HG03442 (cell line): ENCODE measurements at regions not wholly inside any gene's neighbourhood (a gene's known extent, or its start where the extent isn't known, plus 50 kb on each side); places are given as distances from the start of the nearest gene placed in this dataset.

Experiments used
- ATAC-seq: cut with Tn5 transposase; IDR thresholded peaks from one replicate; pipeline ENCODE4 v1.9.1; 2021; ENCODE audit warnings: mild to moderate bottlenecking, moderate library complexity; ENCODE audit not compliant: unreplicated experiment

GRCh38 chr6:142676027-142676443 is 268.9 kb downstream of the HIVEP2 start:
- ATAC-seq, result no peak

- no peak for ATAC-seq
These were observed 268.3 kb downstream of the HIVEP2 start for GRCh38 chr6:142676647-142677192.

DNA sequence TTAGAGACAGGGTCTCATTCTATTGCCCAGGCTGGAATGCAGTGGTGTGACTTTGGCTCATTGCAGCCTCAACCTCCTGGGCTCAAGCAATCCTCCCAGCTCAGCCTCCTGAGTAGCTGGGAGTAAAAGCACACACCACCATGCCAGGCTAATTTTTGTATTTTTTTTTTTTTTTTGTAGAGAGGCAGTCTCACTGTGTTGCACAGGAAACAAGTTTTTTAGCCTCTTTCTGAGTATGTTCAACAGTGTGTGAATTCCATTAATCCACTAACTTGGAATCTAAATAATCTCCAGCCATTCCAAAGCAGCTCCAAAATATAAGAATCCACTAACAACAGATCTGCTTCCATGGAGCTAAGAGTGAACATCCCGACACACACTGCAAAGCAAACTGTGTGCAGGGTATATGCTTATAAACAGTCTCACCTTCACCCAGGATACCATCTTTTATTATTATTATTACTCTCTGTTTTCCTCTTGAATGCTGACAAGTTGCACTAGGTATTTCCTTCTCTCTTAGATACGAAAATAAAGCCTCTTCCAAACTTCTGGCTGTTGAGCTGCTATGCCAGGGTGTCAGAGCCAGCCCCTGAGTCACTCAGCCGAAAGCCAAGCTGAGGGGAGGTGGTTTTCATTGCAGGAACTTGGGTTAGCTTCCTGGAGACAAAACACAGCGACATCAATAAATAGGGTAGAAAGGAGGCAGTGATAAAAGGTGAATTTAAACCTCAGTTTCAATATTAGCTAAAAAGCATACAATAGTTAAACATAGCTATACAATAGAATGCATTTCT is 264.9 kb downstream of the HIVEP2 start:
- ATAC-seq, result no peak

DNA sequence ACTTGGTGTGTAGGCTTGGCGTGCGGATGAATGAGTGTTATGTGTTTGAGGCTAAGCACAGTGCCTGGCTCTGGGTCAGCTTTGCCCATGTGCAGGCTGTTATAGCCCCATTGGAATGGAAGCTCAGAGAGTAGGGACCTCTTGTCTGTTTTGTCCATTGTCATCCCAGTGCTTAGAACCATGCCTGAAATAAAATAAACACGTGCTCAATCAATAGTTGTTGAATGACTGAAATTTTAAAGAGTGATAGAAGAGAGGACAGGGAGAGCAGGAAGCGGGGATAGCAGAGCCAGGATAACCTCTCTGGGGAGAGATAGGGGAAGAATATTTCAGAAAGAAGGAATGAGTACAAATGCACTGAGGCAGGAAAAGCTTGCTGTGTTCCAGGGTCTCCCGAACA is 263.9 kb downstream of the HIVEP2 start:
- ATAC-seq, result no peak

DNA sequence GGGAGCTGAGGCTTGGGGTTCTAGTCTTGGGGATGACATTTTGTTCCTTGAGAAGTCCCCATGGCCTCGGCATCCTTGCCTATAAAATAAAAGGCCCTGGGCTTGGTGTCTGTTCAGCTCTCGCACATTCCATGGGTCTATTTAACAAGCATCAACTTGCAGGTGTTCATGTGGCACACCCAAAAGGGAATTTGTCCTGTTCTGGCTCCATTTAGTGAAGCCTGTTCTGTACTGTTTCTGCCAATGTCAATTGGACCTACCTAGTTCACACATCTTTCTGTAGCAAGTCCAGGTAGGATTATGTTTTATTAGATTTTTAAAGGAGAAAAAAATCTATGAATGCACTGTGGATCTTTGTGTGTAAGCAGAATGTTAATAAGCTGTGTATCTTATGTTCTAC is 262.0 kb downstream of the HIVEP2 start:
- ATAC-seq, result no peak

DNA sequence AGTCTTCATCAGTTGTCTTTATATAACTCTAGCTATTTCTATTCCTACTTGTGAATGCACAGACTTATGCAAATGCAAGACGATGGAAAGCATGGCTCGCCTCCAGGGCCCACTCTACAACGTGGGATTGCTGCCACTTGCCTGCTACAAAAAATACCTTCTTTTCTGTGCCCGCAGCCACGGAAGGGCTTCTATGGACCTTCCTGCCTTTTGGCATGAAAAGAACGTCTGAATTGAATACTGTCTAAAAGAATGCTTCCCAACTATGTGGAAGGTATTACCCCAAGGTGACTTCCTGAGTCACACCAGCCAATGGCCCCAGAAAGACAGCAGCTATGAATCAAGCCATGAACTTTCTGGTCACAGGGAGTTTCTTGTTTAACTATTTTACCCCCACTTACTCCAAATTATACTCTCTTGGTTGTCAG is 261.2 kb downstream of the HIVEP2 start:
- no peak for ATAC-seq

DNA sequence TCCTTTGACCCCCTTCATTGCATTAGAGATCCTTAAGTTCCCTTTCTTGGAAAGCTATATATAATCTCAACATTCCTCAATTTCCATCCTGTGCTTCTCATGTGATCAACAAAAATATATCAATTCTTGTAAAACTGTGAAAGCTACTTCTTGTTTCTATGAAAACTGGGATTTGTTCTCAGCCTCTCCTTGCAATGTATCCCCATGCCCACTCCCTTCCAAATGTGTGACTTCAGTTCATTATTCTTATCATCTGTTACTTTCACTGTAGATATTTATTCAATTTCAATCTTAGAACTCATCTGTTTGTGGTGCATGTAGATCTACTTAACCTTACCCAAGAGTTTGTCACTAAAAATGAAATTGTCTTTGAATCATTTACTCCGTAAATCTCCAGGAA is 260.6 kb downstream of the HIVEP2 start:
- ATAC-seq, result no peak

- ATAC-seq, result no peak
These were observed 259.0 kb downstream of the HIVEP2 start for GRCh38 chr6:142685852-142686506.

DNA sequence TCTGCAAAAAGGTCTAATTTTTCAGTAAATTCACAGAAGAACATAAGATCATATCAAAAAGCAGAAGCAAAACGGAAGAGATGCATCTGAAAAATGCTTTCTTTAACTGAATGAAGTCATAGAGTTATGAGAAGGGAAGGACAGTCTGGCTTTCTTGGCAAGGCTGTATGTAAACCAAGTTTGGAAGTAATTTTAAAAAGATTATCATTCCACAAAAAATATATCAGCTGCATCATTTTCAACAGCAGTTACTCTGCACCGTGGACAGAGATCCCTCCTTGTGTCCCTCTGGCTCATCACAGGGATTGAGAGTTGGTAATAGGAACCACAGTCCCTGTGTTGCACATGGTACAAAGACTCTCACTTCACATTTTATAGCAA is 258.5 kb downstream of the HIVEP2 start:
- no peak for ATAC-seq

DNA sequence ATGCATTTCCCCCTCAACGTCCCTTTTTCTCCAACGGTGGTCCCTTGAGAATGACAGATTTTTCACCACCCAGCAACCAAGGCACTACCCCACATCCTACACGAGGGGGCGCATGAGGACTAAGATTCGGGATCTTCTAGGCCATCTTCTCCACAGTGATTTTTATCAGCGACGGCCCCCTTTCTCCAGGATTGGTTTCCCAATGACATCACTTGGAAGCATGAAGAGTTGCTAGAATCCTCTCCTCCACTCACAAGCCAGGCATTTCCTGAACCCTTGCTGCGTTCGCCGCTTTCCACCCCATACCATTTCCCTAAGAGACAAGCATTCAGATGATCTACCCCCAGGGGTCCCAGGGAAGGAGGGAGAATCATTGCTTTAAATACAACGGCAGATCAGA is 252.0 kb downstream of the HIVEP2 start:
- peak; percentile 80 for ATAC-seq

GRCh38 chr6:142693441-142693840 is 251.5 kb downstream of the HIVEP2 start:
- no peak for ATAC-seq

DNA sequence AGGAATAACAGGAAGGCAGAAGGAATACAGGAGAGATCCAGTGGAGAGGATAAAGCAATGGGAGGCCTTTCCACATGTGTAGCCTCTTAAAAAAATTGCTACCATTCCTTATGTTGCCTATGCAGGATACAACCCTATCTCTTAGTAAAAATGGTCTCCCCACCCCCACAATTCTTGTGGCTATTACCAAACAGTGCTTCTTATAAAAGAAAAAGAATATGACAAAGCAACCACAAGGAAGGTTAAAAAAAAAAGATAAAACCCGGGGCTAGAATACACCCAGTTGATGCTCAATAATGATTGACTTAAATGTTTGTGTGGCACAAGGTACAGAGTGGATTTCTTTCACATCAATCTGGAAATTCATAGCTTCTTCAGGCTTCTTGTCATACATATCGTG is 250.9 kb downstream of the HIVEP2 start:
- no peak for ATAC-seq

DNA sequence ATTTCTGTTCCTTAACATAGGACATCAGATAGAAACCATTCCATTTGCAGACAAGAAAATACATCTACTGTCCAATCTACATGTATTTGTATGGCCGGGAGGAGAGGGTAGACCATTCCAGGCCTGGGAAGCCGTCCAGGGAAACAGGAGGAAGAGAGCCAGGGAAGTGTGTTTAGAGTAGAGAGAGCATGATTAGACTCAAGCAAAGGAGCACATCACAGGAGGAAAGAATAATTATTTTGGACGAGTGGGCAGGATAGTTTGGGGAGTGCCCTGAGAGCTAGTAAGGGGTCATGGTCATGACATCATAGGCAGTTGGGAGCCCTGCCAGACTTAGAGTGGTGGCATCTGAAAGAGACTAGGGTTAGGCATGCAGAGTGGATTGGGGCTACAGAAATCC is 250.0 kb downstream of the HIVEP2 start:
- no peak for ATAC-seq

DNA sequence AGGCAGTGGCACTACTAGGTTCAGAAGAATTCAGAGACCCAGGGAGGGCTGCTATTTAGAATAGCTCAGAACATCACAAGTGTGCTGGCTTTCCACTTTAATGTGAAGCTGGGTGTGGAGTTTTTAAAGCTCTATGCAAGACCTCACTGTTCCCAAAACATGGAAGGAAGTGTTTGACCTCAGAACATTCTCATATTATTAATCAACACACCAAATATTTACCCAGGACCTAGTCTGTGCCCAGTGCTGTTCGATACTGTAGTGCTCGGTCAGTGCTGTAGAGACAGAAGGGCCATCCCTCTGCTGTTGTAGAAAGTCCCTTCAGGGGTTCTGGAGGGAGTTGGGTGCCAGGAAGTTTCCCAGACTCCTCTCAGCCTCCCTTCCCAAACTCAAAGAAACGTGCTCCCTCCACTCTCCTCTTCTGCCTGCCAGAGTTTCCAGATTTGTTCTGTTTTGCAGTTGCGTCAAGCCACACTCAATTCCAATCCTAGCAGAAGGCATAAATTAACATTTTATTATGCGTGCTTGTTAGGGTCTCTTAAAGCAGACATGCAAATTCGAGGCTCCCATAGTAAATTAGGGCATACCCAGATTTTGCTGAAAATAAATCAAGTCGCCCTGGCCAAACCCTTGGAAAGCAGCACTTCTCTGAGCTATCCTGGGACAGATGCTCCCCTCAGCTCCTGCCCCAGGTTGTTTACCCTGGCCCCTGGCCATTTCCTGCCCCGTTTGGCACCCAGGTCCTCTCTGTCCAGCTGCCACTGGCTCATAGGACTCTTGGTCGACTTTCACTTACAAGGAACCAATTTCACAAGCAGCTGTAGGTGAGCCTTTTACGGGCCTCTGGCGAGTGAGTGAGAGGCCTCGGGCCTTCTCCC is 248.6 kb downstream of the HIVEP2 start:
- no peak for ATAC-seq

DNA sequence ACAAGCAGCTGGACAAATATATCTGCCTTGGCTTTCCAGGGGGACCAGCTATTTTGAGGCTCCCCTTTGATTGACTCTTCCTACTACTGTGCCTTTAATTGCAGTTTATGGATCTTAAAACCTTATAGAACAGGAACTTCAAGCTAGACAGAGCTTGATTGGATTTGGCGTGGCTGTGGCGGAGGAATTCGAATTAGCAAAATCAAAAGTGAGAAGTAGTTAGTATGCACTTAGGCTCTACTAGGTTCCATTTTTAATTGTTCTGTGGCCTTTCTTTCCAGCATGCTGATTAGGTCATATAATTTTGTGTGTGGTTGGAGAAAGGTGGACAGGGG is 248.0 kb downstream of the HIVEP2 start:
- no peak for ATAC-seq

DNA sequence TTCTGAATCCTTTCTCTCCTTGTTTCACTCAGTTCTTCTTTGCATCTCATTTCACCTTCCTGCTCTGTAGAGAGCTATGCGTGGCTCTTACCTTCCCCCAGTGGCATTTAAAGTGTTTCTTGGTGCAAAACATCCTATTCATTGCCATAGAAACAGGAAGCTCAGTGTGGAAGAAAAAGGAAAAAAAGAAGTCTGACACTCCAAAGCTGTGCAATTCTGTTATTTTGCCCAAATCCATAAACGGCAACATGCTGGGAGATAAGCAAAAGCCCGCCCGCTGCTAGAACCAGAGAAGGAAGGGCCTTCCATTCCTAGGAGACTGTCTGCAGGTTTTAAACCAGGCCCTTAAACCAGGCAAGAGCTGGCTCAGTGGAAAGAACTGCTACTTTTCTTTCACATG is 247.1 kb downstream of the HIVEP2 start:
- no peak for ATAC-seq

GRCh38 chr6:142698751-142699150 is 246.2 kb downstream of the HIVEP2 start:
- ATAC-seq, result no peak

GRCh38 chr6:142699391-142699790 is 245.6 kb downstream of the HIVEP2 start:
- ATAC-seq, result no peak

DNA sequence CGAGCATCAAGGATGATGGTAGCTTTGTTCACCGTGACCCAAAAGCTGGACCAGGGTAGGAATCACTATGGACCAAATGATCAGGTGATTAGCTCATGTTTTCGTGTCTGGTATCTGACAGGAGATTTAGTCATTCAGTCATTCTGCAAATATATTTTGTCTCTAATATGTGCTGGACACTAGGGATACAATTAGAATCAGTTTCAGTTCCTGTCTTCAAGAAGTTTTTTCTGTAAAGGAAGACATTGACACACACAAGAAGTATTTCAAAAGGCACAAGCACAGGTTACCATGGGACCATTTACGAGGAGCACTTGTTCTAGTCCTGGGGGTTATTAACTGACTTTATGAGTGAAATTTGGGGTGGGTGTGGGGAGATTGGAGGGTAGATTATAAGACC is 244.9 kb downstream of the HIVEP2 start:
- ATAC-seq, result peak; percentile 43

DNA sequence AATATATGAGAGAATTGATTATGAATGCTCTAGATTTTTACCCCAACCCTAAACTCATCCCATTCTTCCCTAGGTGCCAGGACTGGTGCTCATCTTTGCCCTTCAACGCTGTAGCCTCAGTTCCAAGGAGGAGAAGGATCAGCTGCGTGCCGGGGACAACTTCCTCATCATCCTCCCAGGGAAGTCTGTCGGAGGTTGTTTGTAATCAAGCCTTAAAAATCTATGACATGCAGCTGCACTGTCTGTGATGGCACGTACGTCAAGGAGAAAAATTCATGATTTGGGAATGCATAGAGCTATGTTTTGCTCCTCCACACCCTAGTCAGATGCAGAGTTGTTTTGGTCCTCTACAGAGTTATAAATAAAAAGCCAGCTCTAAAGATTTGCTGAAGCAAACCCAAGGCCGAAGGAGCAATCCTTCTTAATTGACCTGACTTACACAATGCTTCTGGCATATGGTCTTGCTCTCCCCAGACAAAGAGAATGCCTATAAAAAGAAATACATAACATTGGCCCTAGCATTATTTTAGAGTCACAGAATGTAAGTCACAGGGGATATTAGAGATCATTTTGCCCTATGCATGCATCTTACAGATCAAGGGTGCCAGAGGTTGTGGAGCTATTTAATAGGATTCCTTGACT is 244.2 kb downstream of the HIVEP2 start:
- no peak for ATAC-seq
